Erythroblast (primary cell): ENCODE measurements at regions not wholly inside any gene's neighbourhood (a gene's known extent, or its start where the extent isn't known, plus 50 kb on each side); places are given as distances from the start of the nearest gene placed in this dataset.

Experiments
- GATA1 ChIP-seq: IDR thresholded peaks from 2 replicates; pipeline ENCODE4 v1.6.1; 2011; ENCODE audit warnings: low read depth, mild to moderate bottlenecking, control low read depth, low read length, moderate library complexity
- POLR2A ChIP-seq: IDR thresholded peaks from 2 replicates; pipeline ENCODE4 v1.6.1; 2011; ENCODE audit warnings: mild to moderate bottlenecking, low read length

DNA sequence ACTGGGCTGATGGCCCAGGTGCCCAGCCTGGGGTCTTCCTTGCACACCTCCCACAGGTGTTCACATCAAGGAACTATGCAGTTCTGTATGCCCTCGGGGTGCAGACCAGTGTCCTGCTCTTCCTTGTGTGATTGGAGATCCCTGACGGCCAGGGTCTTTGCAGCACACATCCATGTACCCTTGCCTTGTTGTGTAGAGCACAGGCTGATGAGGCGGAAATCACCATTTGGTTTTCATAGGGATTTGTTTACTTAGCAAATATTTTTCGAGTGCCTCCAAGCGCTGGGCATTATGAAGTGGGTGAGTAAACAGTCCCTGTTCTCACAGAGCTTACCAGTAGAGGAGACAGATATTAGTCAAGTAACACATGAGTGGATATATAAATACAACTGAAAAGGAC, 209.3 kb upstream of the UMPS start:
- TF ChIP-seq POLR2A (no peak), GATA1 (no peak)
